ENCODE measurements at regions not wholly inside any gene's neighbourhood (a gene's known extent, or its start where the extent isn't known, plus 50 kb on each side); places are given as distances from the start of the nearest gene placed in this dataset.

DNA sequence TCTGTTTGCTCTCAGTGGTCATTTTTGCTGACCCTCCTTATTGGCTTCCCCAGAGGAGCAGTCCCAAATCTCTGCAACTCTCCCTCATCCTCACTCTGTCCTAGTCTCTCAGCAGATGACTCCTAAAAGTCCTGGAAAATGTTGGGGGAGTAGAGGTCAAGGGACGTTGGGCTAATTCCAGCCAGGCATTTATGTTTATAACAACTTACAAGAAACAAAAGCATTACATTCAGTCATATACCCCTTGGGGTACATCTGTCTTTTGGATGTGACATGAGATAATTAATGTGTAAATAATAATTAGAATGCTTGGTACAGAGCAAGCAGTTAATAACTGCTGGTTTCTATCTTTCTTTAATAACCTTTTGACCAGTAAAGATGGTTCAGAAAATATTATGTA lies 176.2 kb downstream of the YTHDC2 start:
- TF ChIP-seq, protein P1, sequence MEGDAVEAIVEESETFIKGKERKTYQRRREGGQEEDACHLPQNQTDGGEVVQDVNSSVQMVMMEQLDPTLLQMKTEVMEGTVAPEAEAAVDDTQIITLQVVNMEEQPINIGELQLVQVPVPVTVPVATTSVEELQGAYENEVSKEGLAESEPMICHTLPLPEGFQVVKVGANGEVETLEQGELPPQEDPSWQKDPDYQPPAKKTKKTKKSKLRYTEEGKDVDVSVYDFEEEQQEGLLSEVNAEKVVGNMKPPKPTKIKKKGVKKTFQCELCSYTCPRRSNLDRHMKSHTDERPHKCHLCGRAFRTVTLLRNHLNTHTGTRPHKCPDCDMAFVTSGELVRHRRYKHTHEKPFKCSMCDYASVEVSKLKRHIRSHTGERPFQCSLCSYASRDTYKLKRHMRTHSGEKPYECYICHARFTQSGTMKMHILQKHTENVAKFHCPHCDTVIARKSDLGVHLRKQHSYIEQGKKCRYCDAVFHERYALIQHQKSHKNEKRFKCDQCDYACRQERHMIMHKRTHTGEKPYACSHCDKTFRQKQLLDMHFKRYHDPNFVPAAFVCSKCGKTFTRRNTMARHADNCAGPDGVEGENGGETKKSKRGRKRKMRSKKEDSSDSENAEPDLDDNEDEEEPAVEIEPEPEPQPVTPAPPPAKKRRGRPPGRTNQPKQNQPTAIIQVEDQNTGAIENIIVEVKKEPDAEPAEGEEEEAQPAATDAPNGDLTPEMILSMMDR (IDR thresholded peaks at IDR 0.05): no peak
- TF ChIP-seq EZH2 (IDR thresholded peaks at IDR 0.05): no peak
- TF ChIP-seq EZH2phosphoT487 (IDR thresholded peaks at IDR 0.05): no peak
